HCT116 (cell line): ENCODE measurements at regions not wholly inside any gene's neighbourhood (a gene's known extent, or its start where the extent isn't known, plus 50 kb on each side); places are given as distances from the start of the nearest gene placed in this dataset.

Source experiments
- ATAC-seq: fragments of 200-7000 bp; cut with Tn5 transposase; 2 replicates; pipeline ENCODE4 v1.9.1; 2020; ENCODE audit warnings: mild to moderate bottlenecking, moderate library complexity
- BruUV-seq: library from RNA; stranded (reverse); fragments of 400-500 nt; replicated peaks from 2 replicates; lab custom pipeline; 2021; lab: Mats Ljungman, UMichigan
- CTCF ChIA-PET: fragments of 300-600 bp; sonication (Branson Sonifier 250); formaldehyde crosslinking; loops from one replicate; lab custom pipeline; 2021; ENCODE audit warnings: antibody characterized with exemption; lab: Charles Lee
- POLR2A ChIA-PET: fragments of 300-600, 350-600 bp; sonication (Branson Sonifier 250); formaldehyde crosslinking; loops from one replicate; lab custom pipeline; 2021; ENCODE audit warnings: antibody characterized with exemption; lab: Charles Lee
- RAD21 ChIA-PET, 2 experiments: fragments of 300-600 bp; sonication (Branson Sonifier 250); formaldehyde crosslinking; loops; one replicate each; lab custom pipeline; 2023; ENCODE audit warnings: low total read pairs in 2 of 2; ENCODE audit not compliant: uncharacterized antibody in 2 of 2, unreplicated experiment in 2 of 2, low non-redundant PET in 1 of 2; lab: Charles Lee
- DNase-seq: peaks from one replicate; pipeline ENCODE4 v3.0.0-alpha.2; 2010; ENCODE audit warnings: low read depth, low spot score
- H2AFZ ChIP-seq: fragments of 200-600 bp; shearing (Covaris generic), sonication (generic); 2 replicates; pipeline ENCODE4 v1.6.1; 2017; ENCODE audit warnings: low read depth, mixed run types, mixed read lengths, antibody characterized with exemption, low read length; ENCODE audit not compliant: poor library complexity, severe bottlenecking
- H3K27ac ChIP-seq: 2 replicates; pipeline ENCODE4 v1.5.1; 2012; ENCODE audit warnings: low read depth, low read length
- H3K27me3 ChIP-seq: fragments of 200-600 bp; sonication (generic); 2 replicates; pipeline ENCODE4 v1.6.1; 2016; ENCODE audit warnings: mixed run types, low read length, mixed read lengths; ENCODE audit not compliant: insufficient read depth
- H3K36me3 ChIP-seq, 2 experiments: fragments of 200-500 bp in 1 of 2; fragments of 200-600 bp in 1 of 2; sonication (Bioruptor generic) in 1 of 2; sonication (generic) in 1 of 2; 2 replicates each; pipeline versions ENCODE4 v1.5.1 to v1.6.1; 2014 to 2016; ENCODE audit warnings: low read length in 2 of 2, inconsistent platforms in 1 of 2, mixed read lengths in 1 of 2, mixed run types in 1 of 2; ENCODE audit not compliant: insufficient read depth in 2 of 2, control insufficient read depth in 1 of 2
- H3K4me1 ChIP-seq, 2 experiments: fragments of 200-600 bp in 1 of 2; sonication (generic) in 1 of 2; 2 replicates each; pipeline versions ENCODE4 v1.5.1 to v1.6.1; 2012 to 2017; ENCODE audit warnings: low read length in 2 of 2, inconsistent platforms in 1 of 2, mild to moderate bottlenecking in 1 of 2, mixed read lengths in 1 of 2, mixed run types in 1 of 2, moderate library complexity in 1 of 2; ENCODE audit not compliant: insufficient read depth in 2 of 2, control insufficient read depth in 1 of 2
- H3K4me2 ChIP-seq: fragments of 200-600 bp; sonication (generic); 2 replicates; pipeline ENCODE4 v1.6.1; 2017; ENCODE audit warnings: mixed run types, low read length, mixed read lengths
- H3K4me3 ChIP-seq, 2 experiments: fragments of 200-600 bp in 1 of 2; sonication (generic) in 1 of 2; replicated peaks in 1 of 2; 2 replicates each; pipeline ENCODE4 v1.5.1; 2011 to 2016; ENCODE audit warnings: low read length in 2 of 2, control low read depth in 1 of 2, low read depth in 1 of 2, mild to moderate bottlenecking in 1 of 2, mixed read lengths in 1 of 2, mixed run types in 1 of 2
- H3K79me2 ChIP-seq: fragments of 200-600 bp; sonication (generic); 2 replicates; pipeline ENCODE4 v1.6.1; 2017; ENCODE audit warnings: mild to moderate bottlenecking, mixed run types, low read length, moderate library complexity, mixed read lengths; ENCODE audit not compliant: insufficient read depth
- H3K9ac ChIP-seq: fragments of 200-600 bp; sonication (generic); 2 replicates; pipeline ENCODE4 v1.6.1; 2016; ENCODE audit warnings: low read length, mixed read lengths
- H3K9me2 ChIP-seq: fragments of 200-600 bp; sonication (generic), shearing (Covaris generic); 2 replicates; pipeline ENCODE4 v1.6.1; 2017; ENCODE audit warnings: mixed run types, mild to moderate bottlenecking, moderate library complexity; ENCODE audit not compliant: insufficient read depth
- H3K9me3 ChIP-seq, 2 experiments: fragments of 200-500 bp in 1 of 2; fragments of 200-600 bp in 1 of 2; sonication (Bioruptor generic) in 1 of 2; sonication (generic) in 1 of 2; 2 replicates each; pipeline ENCODE4 v1.6.1; 2014 to 2017; ENCODE audit warnings: low read length in 2 of 2, mixed read lengths in 2 of 2, inconsistent platforms in 1 of 2, low read depth in 1 of 2, mild to moderate bottlenecking in 1 of 2, mixed run types in 1 of 2, moderate library complexity in 1 of 2; ENCODE audit not compliant: control insufficient read depth in 1 of 2, insufficient read depth in 1 of 2
- H4K20me1 ChIP-seq: fragments of 200-600 bp; sonication (generic), shearing (Covaris generic); 2 replicates; pipeline ENCODE4 v1.6.1; 2017; ENCODE audit warnings: mixed run types, mild to moderate bottlenecking, moderate library complexity; ENCODE audit not compliant: insufficient read depth
- ATF3 ChIP-seq: IDR thresholded peaks from 2 replicates; pipeline ENCODE4 v1.6.1; 2012
- CTCF ChIP-seq, 3 experiments: fragments of 200-600 bp in 1 of 3; sonication (generic) in 1 of 3; IDR thresholded peaks in 2 of 3; conservative IDR thresholded peaks in 1 of 3; 2 replicates each; pipeline ENCODE4 v1.5.1; 2012 to 2017; ENCODE audit warnings: low read depth in 2 of 3, low read length in 2 of 3, antibody characterized with exemption in 1 of 3, borderline replicate concordance in 1 of 3, control low read depth in 1 of 3, mild to moderate bottlenecking in 1 of 3, mixed read lengths in 1 of 3, mixed run types in 1 of 3, moderate library complexity in 1 of 3; ENCODE audit not compliant: insufficient read depth in 1 of 3
- EGR1 ChIP-seq: IDR thresholded peaks from 2 replicates; pipeline ENCODE4 v1.6.1; 2012; ENCODE audit warnings: low read depth
- ELF1 ChIP-seq: IDR thresholded peaks from 2 replicates; pipeline ENCODE4 v1.6.1; 2012; ENCODE audit warnings: low read depth, borderline replicate concordance
- EZH2 ChIP-seq: fragments of 200-600 bp; sonication (generic); IDR thresholded peaks from 2 replicates; pipeline ENCODE4 v1.6.1; 2017; ENCODE audit warnings: antibody characterized with exemption, mixed run types
- EZH2phosphoT487 ChIP-seq: fragments of 200-600 bp; IDR thresholded peaks from 2 replicates; pipeline ENCODE4 v1.6.1; 2018; ENCODE audit warnings: antibody characterized with exemption, borderline replicate concordance
- FOSL1 ChIP-seq: IDR thresholded peaks from 2 replicates; pipeline ENCODE4 v1.6.1; 2012; ENCODE audit warnings: low read depth
- JUND ChIP-seq: IDR thresholded peaks from 2 replicates; pipeline ENCODE4 v1.6.1; 2012
- POLR2A ChIP-seq: IDR thresholded peaks from 2 replicates; pipeline ENCODE4 v1.7.0; 2011; ENCODE audit warnings: borderline replicate concordance; ENCODE audit not compliant: insufficient read depth, insufficient read length; ENCODE audit errors: extremely low read depth
- POLR2AphosphoS5 ChIP-seq: IDR thresholded peaks from 2 replicates; pipeline ENCODE4 v1.6.1; 2011; ENCODE audit warnings: mild to moderate bottlenecking, low read depth, low read length, moderate library complexity
- RAD21 ChIP-seq: IDR thresholded peaks from 2 replicates; pipeline ENCODE4 v1.6.1; 2012; ENCODE audit warnings: low read depth, mild to moderate bottlenecking
- REST ChIP-seq: IDR thresholded peaks from 2 replicates; pipeline ENCODE4 v1.6.1; 2012; ENCODE audit warnings: low read depth
- SIN3A ChIP-seq: IDR thresholded peaks from 2 replicates; pipeline ENCODE4 v1.6.1; 2012; ENCODE audit warnings: low read depth
- SRF ChIP-seq: IDR thresholded peaks from 2 replicates; pipeline ENCODE4 v1.6.1; 2012; ENCODE audit warnings: low read depth
- YY1 ChIP-seq: IDR thresholded peaks from 2 replicates; pipeline ENCODE4 v1.6.1; 2011; ENCODE audit warnings: low read length, low read depth, moderate library complexity, mild to moderate bottlenecking; ENCODE audit not compliant: insufficient replicate concordance; ENCODE audit errors: extremely low read depth
- ZFX ChIP-seq: fragments of 450-650 bp; IDR thresholded peaks from 2 replicates; pipeline ENCODE4 v1.6.1; 2017
- ZNF274 ChIP-seq: fragments of 200-500 bp; sonication (Bioruptor generic); IDR thresholded peaks from 2 replicates; pipeline ENCODE4 v1.6.1; 2014; ENCODE audit warnings: mild to moderate bottlenecking, low read depth, low read length, inconsistent platforms
- intact Hi-C: fragments of 100-400 bp; cut with micrococcal nuclease; formaldehyde crosslinking; loops from 2 replicates; pipeline ENCODE4 v1.10.0; 2022
- TF ChIP-seq, protein P1 (sequence below): IDR thresholded peaks from 2 replicates; pipeline ENCODE4 v1.6.1; 2012

DNA sequence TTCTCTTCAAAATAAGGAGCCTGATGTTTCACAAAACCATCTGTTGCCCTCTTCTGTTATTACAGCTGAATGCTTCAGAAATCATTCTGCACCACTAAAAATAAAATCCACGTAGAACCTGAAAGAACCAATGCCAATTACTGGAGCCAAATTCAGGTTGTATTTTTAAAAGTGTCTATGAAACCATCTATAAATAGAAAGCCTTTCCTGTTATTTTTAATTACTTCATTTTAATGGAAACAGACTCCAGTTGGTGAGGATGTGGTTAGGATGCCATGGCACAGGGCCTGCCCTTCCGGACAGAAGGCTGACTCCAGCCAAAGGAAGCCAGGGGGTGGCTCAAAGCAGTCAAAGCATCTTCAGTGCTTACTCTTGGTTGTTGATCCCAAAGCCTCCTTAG is 119.8 kb downstream of the TENT4A start:
- no peaks in the 10 kb centered on the region for H4K20me1 ChIP-seq
- ATAC-seq (no peak), DNase-seq (no peak)
- no peak overlapping the region for H3K4me2 ChIP-seq
- no peaks in the 10 kb centered on the region for H3K4me1 ChIP-seq
- no peaks in the 10 kb centered on the region for H3K27me3 ChIP-seq
- no peak overlapping the region for H3K27ac ChIP-seq
- no peak overlapping the region for H3K9ac ChIP-seq
- BruUV-seq = no TSS peak
- H3K36me3 ChIP-seq = no peaks in the 10 kb centered on the region
- H3K9me3 ChIP-seq = peaks cover 6 to 9% of the 10 kb centered on the region in 2 experiments; a peak in 3 of 4 replicates
- no peak for TF ChIP-seq EZH2
- TF ChIP-seq FOSL1 = no peak
- no peak for TF ChIP-seq POLR2AphosphoS5
- no peak for TF ChIP-seq POLR2A
- TF ChIP-seq JUND = no peak
- TF ChIP-seq REST = no peak
- intact Hi-C loops = no loop called here
- no peaks in the 10 kb centered on the region for H3K79me2 ChIP-seq
- no peaks in the 10 kb centered on the region for H3K9me2 ChIP-seq
- POLR2A ChIA-PET = no interaction called here
- CTCF ChIA-PET = no interaction called here
- H3K4me3 ChIP-seq = no peak overlapping the region
- no peak overlapping the region for H2AFZ ChIP-seq
- RAD21 ChIA-PET = no interaction called here

GRCh38 chr5:6833406-6833805 is 120.2 kb downstream of the TENT4A start:
- no peak overlapping the region for H2AFZ ChIP-seq
- no peak overlapping the region for H3K4me3 ChIP-seq
- no peaks in the 10 kb centered on the region for H4K20me1 ChIP-seq
- no peak overlapping the region for H3K9ac ChIP-seq
- RAD21 ChIA-PET = no interaction called here
- POLR2A ChIA-PET = no interaction called here
- intact Hi-C loops = no loop called here
- no peak overlapping the region for H3K4me2 ChIP-seq
- no peak for DNase-seq
- no peaks in the 10 kb centered on the region for H3K27me3 ChIP-seq
- no peaks in the 10 kb centered on the region for H3K36me3 ChIP-seq
- no peaks in the 10 kb centered on the region for H3K4me1 ChIP-seq
- peaks cover 6 to 9% of the 10 kb centered on the region in 2 experiments; a peak in 3 of 4 replicates for H3K9me3 ChIP-seq
- ATAC-seq = no peak
- no peaks in the 10 kb centered on the region for H3K9me2 ChIP-seq
- CTCF ChIA-PET = no interaction called here
- H3K79me2 ChIP-seq = no peaks in the 10 kb centered on the region
- H3K27ac ChIP-seq = no peak overlapping the region
- BruUV-seq = no TSS peak
- TF ChIP-seq SRF = no peak
- TF ChIP-seq ZNF274 = no peak
- TF ChIP-seq EGR1 = no peak
- no peak for TF ChIP-seq ZFX
- TF ChIP-seq FOSL1 = no peak
- no peak for TF ChIP-seq ELF1
- TF ChIP-seq SIN3A = no peak
- no peak for TF ChIP-seq EZH2phosphoT487
- no peak for TF ChIP-seq JUND
- TF ChIP-seq RAD21 = no peak
- TF ChIP-seq CTCF (IDR thresholded peaks at IDR 0.05 in 2 of 3, conservative IDR thresholded peaks at IDR 0.05 in 1 of 3; ENCODE audit: borderline replicate concordance in 1 of 3, insufficient read depth in 1 of 3, low read depth in 2 of 3, low read length in 2 of 3) = no peak
- no peak for TF ChIP-seq ATF3
- TF ChIP-seq, protein P1, sequence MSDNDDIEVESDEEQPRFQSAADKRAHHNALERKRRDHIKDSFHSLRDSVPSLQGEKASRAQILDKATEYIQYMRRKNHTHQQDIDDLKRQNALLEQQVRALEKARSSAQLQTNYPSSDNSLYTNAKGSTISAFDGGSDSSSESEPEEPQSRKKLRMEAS = no peak
- no peak for TF ChIP-seq YY1
